H1 (cell line): ENCODE measurements at regions not wholly inside any gene's neighbourhood (a gene's known extent, or its start where the extent isn't known, plus 50 kb on each side); places are given as distances from the start of the nearest gene placed in this dataset.

ENCODE experiments used
- CTCF ChIA-PET: fragments of 300-600 bp; sonication (Branson Sonifier 250); formaldehyde crosslinking; loops from one replicate; lab custom pipeline; 2021; ENCODE audit not compliant: partially characterized antibody; lab: Charles Lee
- POLR2A ChIA-PET: fragments of 300-600 bp; sonication (Branson Sonifier 250); formaldehyde crosslinking; loops from one replicate; lab custom pipeline; 2021; ENCODE audit warnings: inconsistent platforms; ENCODE audit not compliant: partially characterized antibody; lab: Charles Lee
- DNase-seq, 2 experiments: peaks; one replicate each; pipeline versions ENCODE4 v3.0.0 to v3.0.0-alpha.2; 2010 to 2022; ENCODE audit warnings: low spot score in 2 of 2, low read depth in 1 of 2, mixed read lengths in 1 of 2
- FAIRE-seq: peaks from 2 replicates; lab custom pipeline; 2011; peaks lifted over from hg19 to GRCh38; lab: Jason Lieb, UNC
- H2AFZ ChIP-seq: 2 replicates; pipeline ENCODE4 v1.8.1; 2012; ENCODE audit warnings: low read length, inconsistent platforms
- H2AK5ac ChIP-seq: 2 replicates; pipeline ENCODE4 v1.6.1; 2013; ENCODE audit warnings: low read depth, low read length
- H2BK120ac ChIP-seq: replicated peaks from 2 replicates; pipeline ENCODE3; 2013; ENCODE audit warnings: low read depth, low read length, inconsistent platforms
- H2BK12ac ChIP-seq: 2 replicates; pipeline ENCODE4 v1.6.1; 2013; ENCODE audit warnings: low read depth, low read length
- H2BK15ac ChIP-seq: 2 replicates; pipeline ENCODE4 v1.6.1; 2013; ENCODE audit warnings: low read length
- H2BK20ac ChIP-seq: 2 replicates; pipeline ENCODE4 v1.6.1; 2013; ENCODE audit warnings: low read length
- H2BK5ac ChIP-seq: 2 replicates; pipeline ENCODE4 v1.6.1; 2013; ENCODE audit warnings: low read depth, low read length
- H3K14ac ChIP-seq: 2 replicates; pipeline ENCODE4 v1.6.1; 2013; ENCODE audit warnings: inconsistent platforms; ENCODE audit not compliant: insufficient read length
- H3K18ac ChIP-seq: 2 replicates; pipeline ENCODE4 v1.6.1; 2013; ENCODE audit warnings: low read length; ENCODE audit errors: extremely low read depth
- H3K23ac ChIP-seq: 2 replicates; pipeline ENCODE4 v1.6.1; 2013; ENCODE audit warnings: inconsistent platforms; ENCODE audit not compliant: insufficient read length
- H3K23me2 ChIP-seq: 2 replicates; pipeline ENCODE4 v1.6.1; 2013; ENCODE audit warnings: low read depth, low read length
- H3K27ac ChIP-seq: 2 replicates; pipeline ENCODE4 v1.6.1; 2011; ENCODE audit warnings: low read depth, low read length, inconsistent platforms
- H3K27me3 ChIP-seq, 4 experiments: replicated peaks in 1 of 4; 1 replicate in 1 of 4; 2 replicates in 3 of 4; pipeline versions ENCODE4 v1.6.1 to v1.8.1; 2011 to 2013; ENCODE audit warnings: low read length in 3 of 4, mild to moderate bottlenecking in 3 of 4, inconsistent platforms in 2 of 4, mixed read lengths in 2 of 4, moderate library complexity in 1 of 4; ENCODE audit not compliant: control insufficient read depth in 3 of 4, insufficient read depth in 3 of 4; ENCODE audit errors: extremely low read depth in 1 of 4
- H3K36me3 ChIP-seq, 4 experiments: 2 replicates each; pipeline versions ENCODE4 v1.6.1 to v1.8.1; 2011 to 2013; ENCODE audit warnings: mild to moderate bottlenecking in 4 of 4, low read length in 3 of 4, moderate library complexity in 2 of 4, control low read depth in 1 of 4, inconsistent platforms in 1 of 4; ENCODE audit not compliant: insufficient read depth in 4 of 4, control insufficient read depth in 2 of 4
- H3K4ac ChIP-seq: replicated peaks from 2 replicates; pipeline ENCODE3; 2013; ENCODE audit warnings: low read length, low read depth, mixed read lengths, inconsistent platforms; ENCODE audit not compliant: insufficient read length
- H3K4me1 ChIP-seq, 4 experiments: replicated peaks in 1 of 4; 1 replicate in 1 of 4; 2 replicates in 3 of 4; pipeline versions ENCODE4 v1.6.1 to v1.8.1; 2011 to 2013; ENCODE audit warnings: low read length in 3 of 4, inconsistent platforms in 2 of 4, mixed read lengths in 1 of 4; ENCODE audit not compliant: insufficient read depth in 4 of 4, control insufficient read depth in 3 of 4
- H3K4me2 ChIP-seq, 2 experiments: 2 replicates each; pipeline versions ENCODE4 v1.6.1 to v1.8.1; 2011 to 2013; ENCODE audit warnings: low read depth in 2 of 2, low read length in 2 of 2, control low read depth in 1 of 2, inconsistent platforms in 1 of 2, mild to moderate bottlenecking in 1 of 2; ENCODE audit not compliant: insufficient read depth in 1 of 2
- H3K4me3 ChIP-seq, 4 experiments: fragments of 200-600, 300-600 bp in 1 of 4; sonication (generic), shearing (Covaris generic), sonication (Bioruptor Twin) in 1 of 4; 2 replicates each; pipeline versions ENCODE4 v1.5.1 to v1.8.1; 2011 to 2016; ENCODE audit warnings: low read length in 4 of 4, low read depth in 3 of 4, control low read depth in 2 of 4, inconsistent platforms in 2 of 4, mild to moderate bottlenecking in 2 of 4, mixed read lengths in 1 of 4, moderate library complexity in 1 of 4; ENCODE audit not compliant: insufficient read depth in 2 of 4; ENCODE audit errors: extremely low read depth in 1 of 4
- H3K56ac ChIP-seq: replicated peaks from 2 replicates; pipeline ENCODE3; 2013; ENCODE audit warnings: low read depth, mild to moderate bottlenecking, mixed read lengths, low read length, inconsistent platforms; ENCODE audit not compliant: insufficient read length
- H3K79me1 ChIP-seq: 2 replicates; pipeline ENCODE4 v1.6.1; 2013; ENCODE audit warnings: low read depth, low read length, control low read depth
- H3K79me2 ChIP-seq, 2 experiments: 2 replicates each; pipeline versions ENCODE4 v1.6.1 to v1.8.1; 2012 to 2013; ENCODE audit warnings: low read length in 2 of 2, mild to moderate bottlenecking in 2 of 2, inconsistent platforms in 1 of 2; ENCODE audit not compliant: insufficient read depth in 2 of 2, control insufficient read depth in 1 of 2
- H3K9ac ChIP-seq, 4 experiments: replicated peaks in 1 of 4; 1 replicate in 1 of 4; 2 replicates in 3 of 4; pipeline versions ENCODE4 v1.6.1 to v1.8.1; 2011 to 2013; ENCODE audit warnings: low read depth in 3 of 4, low read length in 3 of 4, control low read depth in 2 of 4, mild to moderate bottlenecking in 2 of 4, moderate library complexity in 2 of 4, inconsistent platforms in 1 of 4; ENCODE audit errors: extremely low read depth in 1 of 4
- H3K9me3 ChIP-seq, 2 experiments: 2 replicates each; pipeline versions ENCODE4 v1.6.1 to v1.8.1; 2012 to 2013; ENCODE audit warnings: mild to moderate bottlenecking in 2 of 2, moderate library complexity in 2 of 2, control low read depth in 1 of 2, inconsistent platforms in 1 of 2, low read depth in 1 of 2, low read length in 1 of 2, mixed read lengths in 1 of 2; ENCODE audit not compliant: insufficient read depth in 2 of 2
- H4K20me1 ChIP-seq, 2 experiments: replicated peaks in 1 of 2; 2 replicates each; pipeline versions ENCODE3 to v1.8.1; 2011 to 2013; ENCODE audit warnings: inconsistent platforms in 2 of 2, low read length in 2 of 2, mild to moderate bottlenecking in 1 of 2; ENCODE audit not compliant: insufficient read depth in 2 of 2, control insufficient read depth in 1 of 2
- H4K5ac ChIP-seq: 2 replicates; pipeline ENCODE4 v1.6.1; 2013; ENCODE audit warnings: low read length, low read depth, mixed read lengths, inconsistent platforms; ENCODE audit not compliant: insufficient read length
- H4K8ac ChIP-seq: 2 replicates; pipeline ENCODE4 v1.8.0; 2013; ENCODE audit warnings: mild to moderate bottlenecking, moderate library complexity, low read length, inconsistent platforms; ENCODE audit not compliant: insufficient read depth; ENCODE audit errors: extremely low read depth
- H4K91ac ChIP-seq: replicated peaks from 2 replicates; pipeline ENCODE3; 2013; ENCODE audit warnings: low read length, mixed read lengths, inconsistent platforms; ENCODE audit not compliant: insufficient read length
- ASH2L ChIP-seq: fragments of 200-600, 300-600 bp; sonication (generic); IDR thresholded peaks from one replicate; pipeline ENCODE4 v1.7.1; 2017; ENCODE audit warnings: low read length
- CBX5 ChIP-seq: fragments of 300-800, 300-1000 bp; sonication (generic); IDR thresholded peaks from 2 replicates; pipeline ENCODE4 v1.7.1; 2016; ENCODE audit warnings: antibody characterized with exemption, low read length, low read depth
- CEBPB ChIP-seq: IDR thresholded peaks from 2 replicates; pipeline ENCODE4 v1.6.1; 2012; ENCODE audit warnings: low read depth, low read length
- CREB1 ChIP-seq: IDR thresholded peaks from 2 replicates; pipeline ENCODE4 v1.6.1; 2012; ENCODE audit warnings: inconsistent platforms
- EP300 ChIP-seq, 2 experiments: IDR thresholded peaks; 1 replicate in 1 of 2; 2 replicates in 1 of 2; pipeline ENCODE4 v1.6.1; 2011 to 2012; ENCODE audit warnings: low read depth in 2 of 2, low read length in 2 of 2, mild to moderate bottlenecking in 2 of 2, borderline replicate concordance in 1 of 2, inconsistent platforms in 1 of 2, moderate library complexity in 1 of 2
- FOSL1 ChIP-seq: IDR thresholded peaks from 2 replicates; pipeline ENCODE4 v1.6.1; 2011; ENCODE audit warnings: mild to moderate bottlenecking, low read depth, low read length, moderate library complexity; ENCODE audit not compliant: insufficient read depth
- MAFK ChIP-seq: IDR thresholded peaks from 2 replicates; pipeline ENCODE4 v1.6.1; 2012; ENCODE audit warnings: low read depth, mild to moderate bottlenecking, improper control_type of control experiment, low read length
- NANOG ChIP-seq: IDR thresholded peaks from 2 replicates; pipeline ENCODE4 v1.6.1; 2011; ENCODE audit warnings: low read length, low read depth, mild to moderate bottlenecking, inconsistent platforms; ENCODE audit not compliant: insufficient read depth, poor library complexity, severe bottlenecking
- RXRA ChIP-seq: IDR thresholded peaks from 2 replicates; pipeline ENCODE4 v1.6.1; 2011; ENCODE audit warnings: low read depth, mild to moderate bottlenecking, low read length, moderate library complexity; ENCODE audit not compliant: insufficient read depth
- SIN3A ChIP-seq, 2 experiments: IDR thresholded peaks in 1 of 2; conservative IDR thresholded peaks in 1 of 2; 2 replicates each; pipeline ENCODE4 v1.6.1; 2011 to 2012; ENCODE audit warnings: low read length in 2 of 2, improper control_type of control experiment in 1 of 2, low read depth in 1 of 2, mild to moderate bottlenecking in 1 of 2
- SIRT6 ChIP-seq: IDR thresholded peaks from one replicate; pipeline ENCODE4 v1.7.1; 2012; ENCODE audit warnings: low read length, inconsistent platforms
- TAF7 ChIP-seq: optimal IDR thresholded peaks from 2 replicates; pipeline ENCODE3; 2011; ENCODE audit warnings: low read depth, mild to moderate bottlenecking, inconsistent platforms, low read length, moderate library complexity, borderline replicate concordance
- TBP ChIP-seq: IDR thresholded peaks from 2 replicates; pipeline ENCODE4 v1.6.1; 2011; ENCODE audit warnings: low read depth, low read length, improper control_type of control experiment
- TEAD4 ChIP-seq: IDR thresholded peaks from 2 replicates; pipeline ENCODE4 v1.6.1; 2012; ENCODE audit warnings: low read depth, low read length, inconsistent platforms, mixed read lengths
- ZNF274 ChIP-seq: IDR thresholded peaks from 2 replicates; pipeline ENCODE4 v1.7.0; 2012; ENCODE audit warnings: low read length, borderline replicate concordance; ENCODE audit errors: extremely low read depth
- WGBS, 2 experiments: shearing (Covaris generic) in 1 of 2; methylation state at CpG; one replicate each; pipeline versions ENCODE4 v1.1.6 to v1.1.7; 2013 to 2015; ENCODE audit warnings: low lambda C conversion rate in 2 of 2, mixed read lengths in 2 of 2, inconsistent platforms in 1 of 2, low coverage in 1 of 2, missing lambda C conversion rate in 1 of 2; ENCODE audit not compliant: insufficient replicate concordance in 2 of 2, insufficient coverage in 1 of 2, insufficient read length in 1 of 2; ENCODE audit errors: extremely low coverage in 1 of 2, missing lambda C conversion rate in 1 of 2; 5-methylcytosine and 5-hydroxymethylcytosine counted together

- no peak overlapping the region for H3K56ac ChIP-seq
- no peak overlapping the region for H4K5ac ChIP-seq
- no peak overlapping the region for H3K9ac ChIP-seq
- H3K9me3 ChIP-seq: no peaks in the 10 kb centered on the region
- H3K79me1 ChIP-seq: no peaks in the 10 kb centered on the region
- no peak for FAIRE-seq
- H4K91ac ChIP-seq: no peak overlapping the region
- no peak overlapping the region for H3K4me3 ChIP-seq
- no peak overlapping the region for H3K23ac ChIP-seq
- H2BK120ac ChIP-seq: no peak overlapping the region
- H3K4ac ChIP-seq: no peak overlapping the region
- no peaks in the 10 kb centered on the region for H3K27me3 ChIP-seq
- CTCF ChIA-PET: no interaction called here
- H2AFZ ChIP-seq: no peak overlapping the region
- H2BK15ac ChIP-seq: no peak overlapping the region
- no peaks in the 10 kb centered on the region for H4K20me1 ChIP-seq
- H3K18ac ChIP-seq: no peak overlapping the region
- H3K23me2 ChIP-seq: no peaks in the 10 kb centered on the region
- H4K8ac ChIP-seq: no peak overlapping the region
- no peak overlapping the region for H2BK5ac ChIP-seq
- H3K36me3 ChIP-seq: no peaks in the 10 kb centered on the region
- H2AK5ac ChIP-seq: no peak overlapping the region
- H3K27ac ChIP-seq: no peak overlapping the region
- peaks cover 0 to 2% (median 0%) of the 10 kb centered on the region in 4 experiments; a peak in 1 of 7 replicates for H3K4me1 ChIP-seq
- no peak overlapping the region for H2BK12ac ChIP-seq
- WGBS, 2 experiments: 81% methylated on average over 3 of the region's 3 CpGs; no CpG with 5 or more reads in 1 of the 2 experiments
- no peak for DNase-seq
- no peaks in the 10 kb centered on the region for H3K79me2 ChIP-seq
- H2BK20ac ChIP-seq: no peak overlapping the region
- no peak overlapping the region for H3K14ac ChIP-seq
- H3K4me2 ChIP-seq: no peak overlapping the region
- POLR2A ChIA-PET: no interaction called here
- no peak for TF ChIP-seq TBP
- no peak for TF ChIP-seq ZNF274
- TF ChIP-seq FOSL1: no peak
- TF ChIP-seq CREB1: no peak
- no peak for TF ChIP-seq SIN3A (conservative IDR thresholded peaks at IDR 0.05 in 1 of 2, IDR thresholded peaks at IDR 0.05 in 1 of 2; ENCODE audit: low read depth in 1 of 2, low read length in 2 of 2)
- TF ChIP-seq NANOG: no peak
- TF ChIP-seq TAF7: no peak
- no peak for TF ChIP-seq ASH2L
- TF ChIP-seq CEBPB: no peak
- no peak for TF ChIP-seq SIRT6
- TF ChIP-seq CBX5: no peak
- TF ChIP-seq RXRA: no peak
- no peak for TF ChIP-seq TEAD4
- no peak for TF ChIP-seq EP300 (IDR thresholded peaks at IDR 0.05; ENCODE audit: borderline replicate concordance in 1 of 2, low read depth in 2 of 2, low read length in 2 of 2)
- TF ChIP-seq MAFK: no peak
Observed at GRCh38 chr3:11932636-11933035, 71.6 kb upstream of the SYN2 start.
